CD4-positive, alpha-beta memory T cell (primary cell): ENCODE measurements at regions not wholly inside any gene's neighbourhood (a gene's known extent, or its start where the extent isn't known, plus 50 kb on each side); places are given as distances from the start of the nearest gene placed in this dataset.

Experiments
- CTCF ChIA-PET: fragments of 350-600 bp; sonication (Branson Sonifier 250); formaldehyde crosslinking; loops from one replicate; lab custom pipeline; 2021; ENCODE audit warnings: inconsistent platforms; ENCODE audit not compliant: partially characterized antibody; lab: Charles Lee
- POLR2A ChIA-PET: fragments of 350-600 bp; sonication (Branson Sonifier 250); formaldehyde crosslinking; loops from one replicate; lab custom pipeline; 2021; ENCODE audit not compliant: partially characterized antibody; lab: Charles Lee
- DNase-seq, 5 donors: peaks; one replicate each; pipeline versions ENCODE4 v3.0.0 to v3.0.0-alpha.2; 2020 to 2022; ENCODE audit warnings: mixed read lengths in 1 of 5
- H3K27ac ChIP-seq: one replicate; pipeline ENCODE4 v1.7.0; 2013; ENCODE audit warnings: low read depth, low read length
- H3K27me3 ChIP-seq: 2 replicates; pipeline ENCODE4 v1.7.0; 2013; ENCODE audit warnings: mild to moderate bottlenecking, low read length, moderate library complexity; ENCODE audit not compliant: insufficient read depth
- H3K36me3 ChIP-seq: 2 replicates; pipeline ENCODE4 v1.7.0; 2013; ENCODE audit warnings: mild to moderate bottlenecking, low read length, moderate library complexity; ENCODE audit not compliant: insufficient read depth
- H3K4me1 ChIP-seq: 2 replicates; pipeline ENCODE4 v1.7.0; 2013; ENCODE audit warnings: mild to moderate bottlenecking, low read length, moderate library complexity; ENCODE audit not compliant: insufficient read depth
- H3K4me3 ChIP-seq, 2 donors: one replicate each; pipeline ENCODE4 v1.7.0; 2013; ENCODE audit warnings: low read length in 2 of 2, mild to moderate bottlenecking in 1 of 2
- H3K9me3 ChIP-seq, 2 donors: one replicate each; pipeline ENCODE4 v1.7.0; 2013; ENCODE audit warnings: low read length in 2 of 2, control low read depth in 1 of 2; ENCODE audit not compliant: control insufficient read depth in 1 of 2
- H3K27ac Mint-ChIP-seq, 7 donors: one replicate each; pipeline ENCODE4 v1.8.0; 2020 to 2021; ENCODE audit warnings: mixed read lengths in 7 of 7, mild to moderate bottlenecking in 6 of 7, inconsistent platforms in 3 of 7, moderate library complexity in 3 of 7
- H3K27me3 Mint-ChIP-seq, 2 donors: one replicate each; pipeline ENCODE4 v1.8.0; 2020 to 2021; ENCODE audit warnings: mixed read lengths in 2 of 2
- H3K36me3 Mint-ChIP-seq, 2 donors: one replicate each; pipeline ENCODE4 v1.8.0; 2020 to 2021; ENCODE audit warnings: mixed read lengths in 2 of 2, inconsistent platforms in 1 of 2, mild to moderate bottlenecking in 1 of 2
- H3K4me1 Mint-ChIP-seq, 4 donors: one replicate each; pipeline ENCODE4 v1.8.0; 2020 to 2021; ENCODE audit warnings: mixed read lengths in 4 of 4, mild to moderate bottlenecking in 1 of 4
- H3K4me3 Mint-ChIP-seq, 8 donors: one replicate each; pipeline ENCODE4 v1.8.0; 2020 to 2021; ENCODE audit warnings: mixed read lengths in 8 of 8, mild to moderate bottlenecking in 7 of 8, moderate library complexity in 6 of 8, inconsistent platforms in 3 of 8
- H3K9me3 Mint-ChIP-seq, 8 donors: one replicate each; pipeline ENCODE4 v1.8.0; 2020 to 2021; ENCODE audit warnings: mixed read lengths in 8 of 8, mild to moderate bottlenecking in 5 of 8, inconsistent platforms in 3 of 8, moderate library complexity in 1 of 8
- intact Hi-C: fragments of 100-400 bp; cut with micrococcal nuclease; formaldehyde crosslinking; loops from one replicate; pipeline ENCODE4 v1.15.1; 2023

DNA sequence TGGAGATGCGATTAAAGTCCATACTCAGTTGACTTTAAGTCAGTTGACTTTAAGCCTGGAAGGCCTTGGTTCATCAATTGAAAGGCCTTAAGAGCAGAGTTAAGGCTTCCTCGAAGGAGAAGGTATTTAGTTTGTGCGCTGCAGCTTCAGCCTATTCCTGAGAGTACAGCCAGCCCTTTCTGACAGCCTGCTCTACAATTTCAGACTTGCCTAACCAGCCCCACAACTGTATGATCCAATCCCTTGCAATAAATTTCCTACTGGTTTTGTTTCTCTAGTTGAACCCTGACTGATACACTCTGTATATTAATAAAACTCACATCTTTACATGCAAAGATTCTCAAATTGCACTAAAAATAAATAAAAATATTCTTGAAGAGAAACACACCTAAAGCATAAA is 66.1 kb upstream of the RORA start:
- Histone ChIP-seq H3K4me3 (no peak overlapping the region), H3K9me3 (no peaks in the 10 kb centered on the region), H3K27ac (no peak overlapping the region), H3K36me3 (no peaks in the 10 kb centered on the region), H3K4me1 (no peaks in the 10 kb centered on the region), H3K27me3 (no peaks in the 10 kb centered on the region)
- CTCF ChIA-PET, result no interaction called here
- H3K9me3 Mint-ChIP-seq, result peaks cover 0 to 5% (median 0%) of the 10 kb centered on the region in 8 donors
- H3K4me1 Mint-ChIP-seq, result no peaks in the 10 kb centered on the region
- intact Hi-C loops, result no loop called here
- H3K4me3 Mint-ChIP-seq, result no peak overlapping the region
- POLR2A ChIA-PET, result no interaction called here
- H3K27me3 Mint-ChIP-seq, result peaks cover 8 to 11% of the 10 kb centered on the region in 2 donors
- H3K36me3 Mint-ChIP-seq, result no peaks in the 10 kb centered on the region
- no peak overlapping the region for H3K27ac Mint-ChIP-seq
- no peak for DNase-seq

DNA sequence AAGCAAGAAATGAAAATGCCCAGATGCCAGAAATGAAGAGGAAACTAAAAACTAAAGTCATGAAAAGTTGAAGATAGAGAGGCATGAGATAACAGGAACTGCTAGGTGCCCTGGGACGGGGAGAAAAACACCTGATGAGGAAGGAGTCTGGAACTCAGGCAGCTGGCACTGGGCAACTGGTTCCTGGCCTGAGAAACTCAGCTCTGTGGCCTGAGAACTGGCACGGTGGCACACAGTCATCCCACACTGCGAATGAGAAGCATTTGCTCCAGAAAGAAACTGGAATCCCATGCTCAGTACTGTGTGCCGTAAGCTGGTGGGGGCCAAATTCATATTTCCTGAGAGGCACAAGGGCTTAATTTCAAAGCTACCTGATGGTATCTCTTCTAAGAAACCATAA is 53.6 kb upstream of the RORA start:
- Histone ChIP-seq H3K27ac (no peak overlapping the region), H3K9me3 (no peaks in the 10 kb centered on the region), H3K27me3 (no peaks in the 10 kb centered on the region), H3K4me1 (no peaks in the 10 kb centered on the region), H3K4me3 (no peak overlapping the region), H3K36me3 (no peaks in the 10 kb centered on the region)
- H3K27ac Mint-ChIP-seq, result no peak overlapping the region
- CTCF ChIA-PET, result no interaction called here
- intact Hi-C loops, result no loop called here
- H3K4me3 Mint-ChIP-seq, result no peak overlapping the region
- POLR2A ChIA-PET, result no interaction called here
- H3K36me3 Mint-ChIP-seq, result no peaks in the 10 kb centered on the region
- no peak for DNase-seq
- peaks cover 22% of the 10 kb centered on the region in 2 donors for H3K27me3 Mint-ChIP-seq
- H3K4me1 Mint-ChIP-seq, result no peaks in the 10 kb centered on the region
- peaks cover 0 to 14% (median 3%) of the 10 kb centered on the region in 8 donors for H3K9me3 Mint-ChIP-seq

DNA sequence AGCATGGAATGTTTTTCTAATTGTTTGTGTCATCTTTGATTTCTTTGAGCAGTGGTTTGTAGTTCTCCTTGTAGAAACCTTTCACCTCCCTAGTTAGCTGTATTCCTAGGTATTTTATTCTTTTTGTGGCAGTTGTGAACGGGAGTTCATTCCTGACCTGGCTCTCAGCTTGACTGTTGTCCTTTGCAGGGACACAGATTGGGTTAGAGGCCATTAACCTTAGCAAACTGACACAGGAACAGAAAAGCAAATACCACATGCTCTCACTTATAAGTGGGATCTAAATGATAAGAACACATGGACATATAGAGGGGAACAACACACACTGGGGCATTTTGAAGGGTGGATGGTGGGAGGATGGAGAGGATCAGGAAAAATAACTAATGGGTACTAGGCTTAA is 52.2 kb upstream of the RORA start:
- ChIA-PET CTCF (no interaction called here), POLR2A (no interaction called here)
- intact Hi-C loops, result no loop called here
- H3K4me1 ChIP-seq, result no peaks in the 10 kb centered on the region
- Mint-ChIP-seq H3K4me3 (no peak overlapping the region), H3K27ac (no peak overlapping the region), H3K9me3 (peaks cover 0 to 14% (median 3%) of the 10 kb centered on the region in 8 donors), H3K36me3 (no peaks in the 10 kb centered on the region), H3K4me1 (no peaks in the 10 kb centered on the region), H3K27me3 (peaks cover 24% of the 10 kb centered on the region in 2 donors)
- H3K4me3 ChIP-seq, result no peak overlapping the region
- H3K36me3 ChIP-seq, result no peaks in the 10 kb centered on the region
- no peak for DNase-seq
- H3K9me3 ChIP-seq, result no peaks in the 10 kb centered on the region
- no peaks in the 10 kb centered on the region for H3K27me3 ChIP-seq
- H3K27ac ChIP-seq, result no peak overlapping the region
